Inflammatory macrophage (primary cell): ENCODE measurements at regions not wholly inside any gene's neighbourhood (a gene's known extent, or its start where the extent isn't known, plus 50 kb on each side); places are given as distances from the start of the nearest gene placed in this dataset.
"Not testable (repeated sequence)": the region's sequence is repeated elsewhere in the genome, so short reads cannot be mapped to it uniquely, and the experiment has no call there.

Experiments
- DNase-seq, 2 donors: peaks; one replicate each; pipeline ENCODE4 v3.0.0-alpha.2; 2020 to 2022

DNA sequence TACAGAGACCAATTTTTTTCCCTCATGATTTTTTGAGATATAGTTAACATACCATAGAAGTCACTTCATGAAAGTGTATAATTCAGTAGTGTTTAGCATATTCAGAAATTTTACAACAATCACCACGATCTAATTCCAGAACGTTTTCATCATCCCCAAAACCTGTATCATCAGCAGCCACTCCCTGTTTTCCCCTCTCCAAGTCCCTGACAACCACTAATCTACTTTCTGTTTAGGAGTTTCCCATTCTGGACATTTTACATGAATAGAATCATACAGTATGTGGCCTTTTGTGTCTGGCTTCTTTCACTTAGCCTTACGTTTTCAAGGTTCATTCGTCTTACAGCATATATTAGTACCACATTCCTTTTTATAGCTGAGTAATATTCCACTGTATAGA lies 204.2 kb upstream of the PLD5 start:
- DNase-seq: no peak

DNA sequence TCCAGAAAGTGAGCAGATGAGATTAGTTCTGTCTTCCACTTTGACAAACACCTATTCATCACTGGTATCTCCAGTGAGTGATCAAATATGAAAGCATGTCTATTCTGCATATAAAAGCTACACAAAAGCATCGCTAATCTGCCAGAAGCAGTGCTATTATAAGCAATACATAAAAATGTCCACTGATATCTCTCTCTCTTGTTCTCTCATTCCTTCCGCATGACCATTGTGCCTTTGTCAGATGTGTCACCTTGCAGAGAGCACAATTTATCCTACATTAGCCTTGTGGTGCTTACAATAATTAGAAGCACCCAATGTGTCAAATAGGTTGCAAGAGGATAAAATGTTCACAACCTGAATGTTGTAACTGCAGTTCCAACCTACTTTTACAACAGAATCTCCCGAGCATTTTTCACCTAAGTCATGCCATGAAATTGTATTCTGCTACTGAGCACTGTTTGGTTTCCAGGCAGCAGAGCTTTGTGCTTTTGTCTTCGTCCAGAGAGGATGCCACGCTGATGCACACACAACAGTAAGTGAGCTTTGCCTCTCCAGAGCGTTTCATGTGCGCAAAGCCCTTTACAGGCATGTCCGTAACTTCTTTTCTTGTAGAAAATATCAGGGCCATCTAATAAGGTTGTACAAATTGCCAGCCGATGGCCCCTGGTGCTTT lies 198.7 kb upstream of the PLD5 start:
- no peak for DNase-seq

DNA sequence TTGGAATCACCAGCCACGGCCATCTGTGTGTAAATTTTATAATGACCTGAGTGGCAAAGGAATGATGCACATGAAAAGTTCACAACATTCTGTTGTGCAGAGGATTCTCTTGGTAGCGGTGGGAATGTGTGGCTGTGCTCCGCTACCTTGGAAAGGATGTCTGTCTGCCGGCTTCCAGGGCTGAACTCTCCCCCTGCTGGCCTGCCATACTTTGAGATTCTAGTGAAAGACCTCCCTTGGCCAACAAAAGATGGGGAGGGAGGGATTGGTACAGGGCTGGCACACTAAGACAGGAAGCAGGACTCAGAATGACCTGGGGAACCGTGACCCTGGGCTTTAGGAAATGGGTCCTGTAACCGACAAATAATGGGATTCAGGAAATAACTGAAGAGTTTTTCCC lies 194.5 kb upstream of the PLD5 start:
- DNase-seq: no peak

GRCh38 chr1:242712248-242712647 lies 187.8 kb upstream of the PLD5 start:
- no peak for DNase-seq

GRCh38 chr1:242710847-242711246 lies 186.3 kb upstream of the PLD5 start:
- DNase-seq: no peak

DNA sequence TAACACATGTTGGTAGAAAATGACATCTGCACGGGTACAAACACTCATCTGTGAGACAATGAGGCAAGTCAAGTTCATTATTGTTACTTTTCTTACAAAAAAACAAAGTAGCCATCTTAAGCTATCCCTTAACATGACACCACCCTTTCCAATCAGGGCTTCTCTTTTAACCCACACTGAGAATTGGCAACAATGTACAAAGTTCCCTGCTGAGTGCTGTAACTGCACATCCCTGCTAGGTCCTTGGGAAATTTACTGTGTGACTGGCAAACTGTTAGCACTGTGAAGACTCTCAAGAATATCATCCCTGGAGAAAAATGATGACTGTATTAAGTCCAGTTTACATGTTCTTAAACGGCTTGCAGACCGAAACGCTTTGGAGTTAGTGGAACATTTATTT lies 185.8 kb upstream of the PLD5 start:
- DNase-seq: no peak

DNA sequence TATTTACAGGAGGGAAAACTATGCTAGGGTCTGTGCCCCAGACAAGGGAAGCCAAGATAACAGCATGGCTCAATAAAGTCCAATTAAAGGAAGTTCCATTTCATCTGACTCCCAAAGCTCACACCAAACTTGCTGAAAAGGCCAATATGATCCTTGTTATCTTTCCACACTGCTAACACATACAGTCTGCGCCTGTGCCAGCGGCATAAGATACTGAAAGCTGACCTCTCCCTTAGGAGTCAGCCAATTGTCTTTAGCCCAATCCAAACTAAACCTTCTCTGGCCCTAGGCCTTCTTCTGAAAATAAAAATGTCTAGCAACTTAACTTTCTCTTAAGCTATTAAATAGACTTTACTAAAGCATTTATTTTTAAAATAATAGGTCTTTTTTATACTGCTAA lies 179.0 kb upstream of the PLD5 start:
- DNase-seq: no peak

DNA sequence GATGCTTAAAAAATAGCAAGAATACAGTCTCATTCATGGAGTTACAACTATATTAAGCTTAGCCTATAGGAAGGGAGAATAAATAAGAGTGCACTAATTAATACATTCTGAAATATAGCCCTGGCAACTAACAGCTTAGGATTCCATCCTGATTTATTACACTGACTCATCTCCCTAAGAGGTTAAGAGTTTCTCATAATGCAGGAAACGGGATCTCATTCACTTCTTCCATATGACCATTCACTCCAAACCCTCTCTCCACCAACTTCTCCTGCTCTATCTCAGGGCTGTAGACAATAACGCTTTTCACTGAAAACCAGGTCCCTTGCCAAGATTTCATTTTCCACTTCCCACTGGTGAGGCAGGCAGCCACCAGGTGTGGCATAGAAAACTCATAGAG lies 168.5 kb upstream of the PLD5 start:
- no peak for DNase-seq

DNA sequence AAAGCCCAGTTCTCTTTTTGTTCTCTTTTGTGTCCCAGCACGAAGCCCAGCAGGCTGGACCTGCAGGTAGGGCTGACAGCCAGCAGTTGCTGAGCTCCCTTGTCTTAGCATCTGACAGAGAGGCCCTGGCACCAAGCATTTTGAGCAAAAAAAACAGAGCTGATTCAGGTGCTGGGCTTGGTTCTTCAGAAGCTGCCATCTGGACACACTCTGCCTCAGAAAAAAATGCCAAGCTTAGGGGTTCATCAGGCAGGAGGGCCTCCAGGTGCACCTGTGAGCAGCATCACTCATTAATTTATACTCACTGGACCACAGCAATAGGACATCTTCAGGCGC lies 167.1 kb upstream of the PLD5 start:
- DNase-seq: no peak

- DNase-seq: no peak
Observed at GRCh38 chr1:242690849-242691609, 166.5 kb upstream of the PLD5 start.

GRCh38 chr1:242689378-242689777 lies 164.9 kb upstream of the PLD5 start:
- DNase-seq: no peak

DNA sequence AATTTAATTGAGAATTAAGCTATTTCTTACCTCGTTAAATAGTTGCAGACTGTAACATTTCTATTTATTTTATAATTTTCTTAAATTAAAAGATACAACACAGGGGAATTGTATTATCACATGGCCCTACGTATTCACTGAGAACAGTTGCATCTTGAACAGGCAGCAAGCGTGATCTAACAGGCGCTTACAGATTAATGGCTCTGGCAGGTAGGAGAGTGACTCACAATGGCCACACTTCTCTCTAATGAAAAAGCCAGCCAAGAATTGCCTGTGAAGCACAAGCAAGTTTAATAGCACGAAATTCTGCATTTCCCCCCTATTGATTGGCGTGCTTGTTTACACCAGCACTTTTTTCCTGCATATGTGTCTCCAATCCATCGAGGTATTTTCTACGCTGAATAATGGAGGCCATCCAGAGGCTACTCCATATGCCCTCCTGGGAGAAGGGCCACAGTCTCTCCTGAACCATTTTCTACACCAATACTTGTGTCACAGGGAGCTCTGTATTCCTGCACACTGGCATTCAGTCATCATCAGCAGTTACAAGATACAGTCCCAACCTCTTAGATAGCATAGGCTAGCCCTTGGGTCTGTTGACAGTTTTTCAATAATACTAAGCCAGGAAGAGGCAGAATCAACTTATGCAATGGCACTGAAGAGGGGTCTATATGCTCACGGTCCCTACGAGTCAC lies 150.6 kb upstream of the PLD5 start:
- no peak for DNase-seq

DNA sequence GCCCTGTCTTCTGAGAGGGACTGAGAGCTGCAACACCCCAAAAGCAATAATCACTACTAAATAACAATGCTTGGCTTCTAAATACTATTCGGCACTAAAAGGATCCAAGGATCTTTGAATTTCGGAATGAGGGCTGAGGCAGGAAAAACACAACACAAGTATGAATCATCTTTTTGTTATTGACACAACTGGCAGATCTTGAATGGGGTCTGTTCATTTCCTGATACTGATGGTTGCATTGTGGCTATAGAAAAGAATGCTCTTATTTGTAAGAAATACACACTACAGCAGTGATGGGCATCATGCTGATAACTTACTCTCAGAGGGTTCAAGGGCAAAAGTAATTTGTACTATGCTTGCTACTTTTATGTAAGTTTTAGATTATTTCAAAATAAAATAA lies 149.2 kb upstream of the PLD5 start:
- no peak for DNase-seq

DNA sequence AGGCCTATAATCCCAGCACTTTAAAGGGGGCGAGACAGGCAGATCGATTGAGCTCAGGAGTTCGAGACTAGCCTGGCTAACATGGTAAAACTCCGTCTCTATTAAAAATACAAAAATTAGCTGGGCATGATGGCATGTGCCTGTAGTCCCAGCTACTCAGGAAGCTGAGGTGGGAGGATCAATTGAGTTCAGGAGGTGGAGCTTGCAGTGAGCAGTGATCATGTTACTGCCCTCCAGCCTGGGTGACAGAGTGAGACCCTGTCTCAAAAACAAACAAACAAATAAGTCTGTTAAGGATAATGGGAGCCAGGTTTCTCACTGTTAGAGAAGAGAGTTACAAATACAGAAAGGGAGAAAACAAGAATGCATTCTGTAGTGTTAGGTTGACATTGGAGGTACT lies 148.7 kb upstream of the PLD5 start:
- DNase-seq: not testable (repeated sequence)

DNA sequence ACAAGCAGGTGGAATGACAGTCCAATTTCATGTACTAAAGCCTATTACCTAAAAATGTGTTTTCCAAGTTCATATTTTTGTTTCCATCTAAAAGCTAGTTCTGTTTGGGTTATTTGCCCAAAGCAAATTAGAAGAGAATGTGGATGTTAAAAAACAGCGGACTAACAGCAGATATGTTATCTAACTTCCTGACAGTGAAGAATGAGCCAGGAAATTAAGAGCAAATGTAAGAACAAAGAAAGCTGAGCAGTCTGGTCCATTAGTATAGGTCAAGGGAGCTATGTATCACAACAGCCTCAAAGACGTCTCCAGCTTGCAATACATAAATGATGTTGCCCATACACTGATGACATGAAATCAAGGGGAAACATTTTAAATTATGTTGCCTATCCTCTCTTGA lies 145.5 kb upstream of the PLD5 start:
- DNase-seq: no peak

DNA sequence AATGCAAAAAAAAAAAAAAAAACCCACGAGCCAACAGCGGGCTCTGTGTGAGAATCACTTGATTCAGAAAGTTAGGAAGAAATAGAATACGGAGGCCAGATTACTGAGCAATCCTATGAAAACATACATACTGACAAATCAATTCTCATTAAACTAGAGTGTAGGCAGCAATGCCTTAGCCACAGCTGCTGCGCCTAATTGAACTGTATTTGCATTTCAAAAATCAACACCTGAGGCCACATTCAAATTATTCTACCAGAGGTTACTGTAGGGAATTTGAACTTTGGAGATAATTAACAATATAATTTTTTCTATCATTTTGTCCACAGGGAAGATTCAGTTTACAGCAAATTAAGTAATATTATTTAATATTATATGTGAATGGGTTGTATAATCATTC lies 138.4 kb upstream of the PLD5 start:
- DNase-seq: no peak

DNA sequence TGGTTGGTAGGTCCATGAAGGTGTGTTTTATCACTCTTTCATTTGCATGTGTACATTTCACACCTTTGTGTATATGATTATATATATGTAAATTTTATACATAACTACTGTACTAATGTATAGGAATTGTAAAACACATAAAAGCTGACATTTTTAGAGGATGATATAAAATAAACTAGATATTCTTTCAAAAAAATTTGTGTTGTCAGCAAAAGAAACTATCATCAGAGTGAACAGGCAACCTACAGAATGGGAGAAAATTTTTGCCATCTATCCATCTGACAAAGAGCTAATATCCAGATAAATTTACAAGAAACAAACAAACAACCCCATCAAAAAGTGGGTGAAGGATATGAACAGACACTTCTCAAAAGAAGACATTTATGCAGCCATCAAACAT lies 129.3 kb upstream of the PLD5 start:
- DNase-seq: not testable (repeated sequence)

GRCh38 chr1:242651817-242652216 lies 127.3 kb upstream of the PLD5 start:
- no peak for DNase-seq

DNA sequence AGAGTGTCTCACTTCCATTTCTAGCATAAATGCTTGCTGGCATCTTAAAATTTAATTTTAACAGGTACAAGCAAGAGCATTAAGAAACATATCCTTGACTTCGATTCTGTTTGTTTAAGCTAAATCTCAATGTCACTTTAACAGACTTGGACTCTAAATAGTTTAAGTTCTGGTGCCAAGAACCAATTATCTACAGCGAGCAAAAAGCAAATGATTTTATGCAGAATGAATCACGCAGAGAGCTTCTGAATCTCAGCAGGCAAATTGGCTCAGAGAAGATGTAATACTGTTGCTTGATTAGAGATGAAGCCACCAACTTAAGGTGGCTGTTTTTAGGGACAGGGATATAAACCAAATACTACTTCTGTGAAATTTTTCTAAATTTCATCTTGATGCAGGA lies 117.0 kb upstream of the PLD5 start:
- DNase-seq: no peak

- DNase-seq: no peak
Observed at GRCh38 chr1:242639104-242639503, 114.6 kb upstream of the PLD5 start.

DNA sequence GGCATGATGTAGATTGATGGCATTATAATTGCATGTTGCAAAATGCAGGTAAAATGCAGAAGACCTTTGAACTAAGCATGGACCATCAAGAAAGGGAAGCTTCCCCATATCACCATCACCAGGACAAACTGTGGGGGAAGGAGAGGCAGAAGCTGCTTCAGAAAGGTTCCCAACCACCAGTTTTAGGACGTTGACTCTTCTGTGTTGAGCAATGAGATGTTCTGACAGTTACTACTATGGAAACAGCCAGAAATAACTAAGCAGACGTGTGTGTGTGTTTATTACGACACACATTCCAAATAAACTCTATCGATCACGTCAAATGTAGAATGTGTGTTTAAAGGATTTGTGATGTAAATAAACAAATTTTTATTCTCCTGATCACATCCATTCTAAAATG lies 110.2 kb upstream of the PLD5 start:
- DNase-seq: no peak

GRCh38 chr1:242629396-242629795 lies 104.9 kb upstream of the PLD5 start:
- DNase-seq: no peak

GRCh38 chr1:242623756-242624155 lies 99.3 kb upstream of the PLD5 start:
- no peak for DNase-seq

- no peak for DNase-seq
Observed at GRCh38 chr1:242623119-242623518, 98.6 kb upstream of the PLD5 start.
